Astrocyte (in vitro differentiated cells and primary cell): ENCODE measurements at regions not wholly inside any gene's neighbourhood (a gene's known extent, or its start where the extent isn't known, plus 50 kb on each side); places are given as distances from the start of the nearest gene placed in this dataset.

Experiments
- EZH2 ChIP-seq: IDR thresholded peaks from 2 replicates; pipeline ENCODE4 v1.6.1; 2012; ENCODE audit warnings: mild to moderate bottlenecking, low read length, inconsistent platforms; ENCODE audit not compliant: insufficient read depth
- TF ChIP-seq, protein P1 (sequence below): IDR thresholded peaks from 2 replicates; pipeline ENCODE4 v1.5.1; 2011; ENCODE audit warnings: low read depth, mild to moderate bottlenecking, inconsistent platforms, low read length, moderate library complexity; ENCODE audit not compliant: insufficient read depth

DNA sequence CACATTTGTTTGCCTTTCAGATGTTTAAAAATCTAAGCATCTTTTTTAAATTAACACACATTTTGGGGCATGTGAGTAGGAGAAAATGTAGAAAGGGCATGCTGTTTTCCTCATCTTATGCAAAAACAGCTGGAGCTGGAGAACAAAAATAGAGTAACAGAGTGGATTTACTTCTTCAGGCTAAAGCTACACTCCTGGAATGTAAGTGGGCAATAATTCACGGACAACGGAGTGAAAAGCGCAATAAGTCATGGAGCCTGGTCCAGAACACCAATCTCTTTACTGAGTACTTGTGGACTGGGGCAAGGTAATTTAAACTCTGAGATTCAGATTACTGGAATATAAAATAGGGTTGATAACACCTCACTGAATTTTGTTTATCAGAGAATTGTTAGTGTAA is 1018.8 kb upstream of the HS3ST1 start:
- TF ChIP-seq, protein P1, sequence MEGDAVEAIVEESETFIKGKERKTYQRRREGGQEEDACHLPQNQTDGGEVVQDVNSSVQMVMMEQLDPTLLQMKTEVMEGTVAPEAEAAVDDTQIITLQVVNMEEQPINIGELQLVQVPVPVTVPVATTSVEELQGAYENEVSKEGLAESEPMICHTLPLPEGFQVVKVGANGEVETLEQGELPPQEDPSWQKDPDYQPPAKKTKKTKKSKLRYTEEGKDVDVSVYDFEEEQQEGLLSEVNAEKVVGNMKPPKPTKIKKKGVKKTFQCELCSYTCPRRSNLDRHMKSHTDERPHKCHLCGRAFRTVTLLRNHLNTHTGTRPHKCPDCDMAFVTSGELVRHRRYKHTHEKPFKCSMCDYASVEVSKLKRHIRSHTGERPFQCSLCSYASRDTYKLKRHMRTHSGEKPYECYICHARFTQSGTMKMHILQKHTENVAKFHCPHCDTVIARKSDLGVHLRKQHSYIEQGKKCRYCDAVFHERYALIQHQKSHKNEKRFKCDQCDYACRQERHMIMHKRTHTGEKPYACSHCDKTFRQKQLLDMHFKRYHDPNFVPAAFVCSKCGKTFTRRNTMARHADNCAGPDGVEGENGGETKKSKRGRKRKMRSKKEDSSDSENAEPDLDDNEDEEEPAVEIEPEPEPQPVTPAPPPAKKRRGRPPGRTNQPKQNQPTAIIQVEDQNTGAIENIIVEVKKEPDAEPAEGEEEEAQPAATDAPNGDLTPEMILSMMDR = no peak
- no peak for TF ChIP-seq EZH2
